ENCODE measurements at regions not wholly inside any gene's neighbourhood (a gene's known extent, or its start where the extent isn't known, plus 50 kb on each side); places are given as distances from the start of the nearest gene placed in this dataset.

GRCh38 chr2:45218297-45218696 is 209.0 kb upstream of the SIX2 start:
- no peak overlapping the region for H3K4me3 ChIP-seq (ENCODE audit: low read depth, low read length)
- no peak for TF ChIP-seq CTCF (IDR thresholded peaks at IDR 0.05; ENCODE audit: borderline replicate concordance, insufficient read depth, low read depth, low read length)

GRCh38 chr2:45216118-45216517 is 206.9 kb upstream of the SIX2 start:
- no peak for TF ChIP-seq CTCF (IDR thresholded peaks at IDR 0.05; ENCODE audit: borderline replicate concordance, insufficient read depth, low read depth, low read length)
- no peak overlapping the region for H3K4me3 ChIP-seq (ENCODE audit: low read depth, low read length)

- no peak overlapping the region for H3K4me3 ChIP-seq (ENCODE audit: low read depth, low read length)
- TF ChIP-seq CTCF (IDR thresholded peaks at IDR 0.05; ENCODE audit: borderline replicate concordance, insufficient read depth, low read depth, low read length): no peak
Observed at GRCh38 chr2:45214550-45214949, 205.3 kb upstream of the SIX2 start.

GRCh38 chr2:45212953-45213635 is 203.8 kb upstream of the SIX2 start:
- H3K4me3 ChIP-seq (ENCODE audit: low read depth, low read length): no peak overlapping the region
- TF ChIP-seq CTCF (IDR thresholded peaks at IDR 0.05; ENCODE audit: borderline replicate concordance, insufficient read depth, low read depth, low read length): no peak

GRCh38 chr2:45211636-45212035 is 202.4 kb upstream of the SIX2 start:
- H3K4me3 ChIP-seq (ENCODE audit: low read depth, low read length): no peak overlapping the region
- no peak for TF ChIP-seq CTCF (IDR thresholded peaks at IDR 0.05; ENCODE audit: borderline replicate concordance, insufficient read depth, low read depth, low read length)

GRCh38 chr2:45210462-45211195 is 201.4 kb upstream of the SIX2 start:
- TF ChIP-seq CTCF (IDR thresholded peaks at IDR 0.05; ENCODE audit: borderline replicate concordance, insufficient read depth, low read depth, low read length): no peak
- H3K4me3 ChIP-seq (ENCODE audit: low read depth, low read length): no peak overlapping the region

GRCh38 chr2:45209875-45210274 is 200.6 kb upstream of the SIX2 start:
- no peak overlapping the region for H3K4me3 ChIP-seq (ENCODE audit: low read depth, low read length)
- TF ChIP-seq CTCF (IDR thresholded peaks at IDR 0.05; ENCODE audit: borderline replicate concordance, insufficient read depth, low read depth, low read length): no peak
